Mesenchymal stem cell (in vitro differentiated cells and primary cell): ENCODE measurements at regions not wholly inside any gene's neighbourhood (a gene's known extent, or its start where the extent isn't known, plus 50 kb on each side); places are given as distances from the start of the nearest gene placed in this dataset.

Source experiments
- DNase-seq: peaks from one replicate; pipeline ENCODE4 v3.0.0-alpha.2; 2013
- H2AFZ ChIP-seq: one replicate; pipeline ENCODE4 v1.6.1; 2013; ENCODE audit warnings: low read depth, mild to moderate bottlenecking, control low read depth, inconsistent platforms, low read length, moderate library complexity
- H2AK5ac ChIP-seq: 2 replicates; pipeline ENCODE4 v1.6.1; 2013; ENCODE audit warnings: low read length, moderate library complexity, mild to moderate bottlenecking, inconsistent platforms; ENCODE audit not compliant: severe bottlenecking
- H2BK120ac ChIP-seq: one replicate; pipeline ENCODE4 v1.6.1; 2013; ENCODE audit warnings: low read depth, mild to moderate bottlenecking, inconsistent platforms, low read length, moderate library complexity
- H2BK12ac ChIP-seq, 2 experiments: one replicate each; pipeline ENCODE4 v1.6.1; 2013; ENCODE audit warnings: inconsistent platforms in 2 of 2, low read length in 2 of 2, mild to moderate bottlenecking in 2 of 2, moderate library complexity in 2 of 2, control low read depth in 1 of 2
- H2BK15ac ChIP-seq: one replicate; pipeline ENCODE4 v1.6.1; 2013; ENCODE audit warnings: mild to moderate bottlenecking, low read depth, inconsistent platforms; ENCODE audit not compliant: poor library complexity, severe bottlenecking
- H2BK5ac ChIP-seq: 2 replicates; pipeline ENCODE4 v1.6.1; 2013; ENCODE audit warnings: low read depth, mild to moderate bottlenecking, low read length, control low read depth, inconsistent platforms; ENCODE audit not compliant: poor library complexity, severe bottlenecking
- H3K14ac ChIP-seq, 2 experiments: one replicate each; pipeline ENCODE4 v1.6.1; 2013; ENCODE audit warnings: inconsistent platforms in 2 of 2, low read length in 2 of 2, control low read depth in 1 of 2, mild to moderate bottlenecking in 1 of 2, moderate library complexity in 1 of 2
- H3K18ac ChIP-seq, 2 experiments: one replicate each; pipeline ENCODE4 v1.6.1; 2013; ENCODE audit warnings: inconsistent platforms in 2 of 2, low read length in 2 of 2, control low read depth in 1 of 2, low read depth in 1 of 2, mild to moderate bottlenecking in 1 of 2
- H3K23ac ChIP-seq, 2 experiments: one replicate each; pipeline ENCODE4 v1.6.1; 2013; ENCODE audit warnings: inconsistent platforms in 2 of 2, low read length in 2 of 2, mild to moderate bottlenecking in 2 of 2, moderate library complexity in 2 of 2, control low read depth in 1 of 2
- H3K27ac ChIP-seq: 2 replicates; pipeline ENCODE4 v1.5.1; 2013; ENCODE audit warnings: mild to moderate bottlenecking, moderate library complexity, low read length, control low read depth, inconsistent platforms; ENCODE audit not compliant: poor library complexity, severe bottlenecking
- H3K27me3 ChIP-seq, 2 experiments: 2 replicates each; pipeline versions ENCODE4 v1.6.1 to v1.7.0; 2013; ENCODE audit warnings: low read length in 2 of 2, mild to moderate bottlenecking in 2 of 2, moderate library complexity in 2 of 2, control low read depth in 1 of 2, inconsistent platforms in 1 of 2; ENCODE audit not compliant: control insufficient read depth in 1 of 2, insufficient read depth in 1 of 2
- H3K36me3 ChIP-seq, 2 experiments: 2 replicates each; pipeline versions ENCODE4 v1.6.1 to v1.7.0; 2013; ENCODE audit warnings: low read length in 2 of 2, control low read depth in 1 of 2, inconsistent platforms in 1 of 2, low read depth in 1 of 2, mild to moderate bottlenecking in 1 of 2; ENCODE audit not compliant: insufficient read depth in 2 of 2, control insufficient read depth in 1 of 2
- H3K4ac ChIP-seq, 2 experiments: one replicate each; pipeline ENCODE4 v1.6.1; 2013; ENCODE audit warnings: inconsistent platforms in 2 of 2, low read length in 2 of 2, mild to moderate bottlenecking in 2 of 2, moderate library complexity in 2 of 2, control low read depth in 1 of 2, low read depth in 1 of 2
- H3K4me1 ChIP-seq: 2 replicates; pipeline ENCODE4 v1.6.1; 2013; ENCODE audit warnings: low read depth, low read length, control low read depth; ENCODE audit not compliant: control insufficient read depth, insufficient read depth
- H3K4me2 ChIP-seq: 2 replicates; pipeline ENCODE4 v1.6.1; 2013; ENCODE audit warnings: low read length, mild to moderate bottlenecking, inconsistent platforms; ENCODE audit not compliant: poor library complexity, severe bottlenecking
- H3K4me3 ChIP-seq, 2 experiments: 2 replicates each; pipeline versions ENCODE4 v1.5.1 to v1.7.0; 2013; ENCODE audit warnings: low read length in 2 of 2, mild to moderate bottlenecking in 2 of 2, control low read depth in 1 of 2, low read depth in 1 of 2; ENCODE audit not compliant: insufficient read depth in 1 of 2
- H3K79me1 ChIP-seq: replicated peaks from 2 replicates; pipeline ENCODE4 v1.6.1; 2013; ENCODE audit warnings: mild to moderate bottlenecking, control low read depth, low read length, inconsistent platforms; ENCODE audit not compliant: poor library complexity, severe bottlenecking
- H3K9ac ChIP-seq: 2 replicates; pipeline ENCODE4 v1.7.0; 2013; ENCODE audit warnings: mild to moderate bottlenecking, low read length, moderate library complexity
- H3K9me3 ChIP-seq: 2 replicates; pipeline ENCODE4 v1.7.0; 2013; ENCODE audit warnings: mild to moderate bottlenecking, low read length; ENCODE audit not compliant: control insufficient read depth
- H4K8ac ChIP-seq: one replicate; pipeline ENCODE4 v1.6.1; 2013; ENCODE audit warnings: inconsistent platforms, mild to moderate bottlenecking, low read length, moderate library complexity
- H4K91ac ChIP-seq: one replicate; pipeline ENCODE4 v1.6.1; 2013; ENCODE audit warnings: mild to moderate bottlenecking, low read length, inconsistent platforms
- WGBS: methylation state at CpG from one replicate; pipeline ENCODE4 v1.1.7; 2013; ENCODE audit warnings: mixed read lengths; 5-methylcytosine and 5-hydroxymethylcytosine counted together

DNA sequence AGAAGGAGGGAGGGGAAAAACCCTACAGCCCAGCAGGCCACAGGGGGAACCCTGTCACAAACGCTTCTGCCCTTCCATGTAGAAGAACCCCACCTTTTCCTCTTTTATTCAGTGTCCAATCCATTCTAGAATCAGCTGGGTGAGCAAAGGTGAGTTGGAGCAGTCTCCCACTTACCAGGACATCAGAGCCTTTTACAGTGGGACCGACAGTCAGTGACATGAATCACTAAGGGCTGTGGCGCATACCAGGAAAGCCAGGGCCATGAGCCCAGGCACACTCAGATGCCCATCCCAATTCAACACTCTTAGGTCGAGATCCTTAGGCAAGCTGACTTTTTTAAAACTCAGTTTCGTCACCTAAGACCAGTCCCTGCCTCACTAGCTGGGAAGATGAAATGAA is 146.1 kb downstream of the AQP9 start:
- WGBS, result 90% methylated on average over 5 of the region's 5 CpGs
- Histone ChIP-seq H3K27ac (no peak overlapping the region), H3K9ac (no peak overlapping the region), H2AK5ac (no peak overlapping the region), H2BK15ac (no peak overlapping the region), H4K8ac (no peak overlapping the region), H2BK5ac (no peak overlapping the region), H3K18ac (no peak overlapping the region), H3K4me3 (no peak overlapping the region), H3K36me3 (no peaks in the 10 kb centered on the region), H3K4ac (no peak overlapping the region), H3K4me2 (no peak overlapping the region), H3K27me3 (no peaks in the 10 kb centered on the region), H3K14ac (no peak overlapping the region), H3K79me1 (no peaks in the 10 kb centered on the region), H2BK12ac (peak overlapping the region in 1 of 2 experiments; percentile 17), H2BK120ac (no peak overlapping the region), H3K9me3 (no peaks in the 10 kb centered on the region), H2AFZ (no peak overlapping the region), H3K23ac (no peak overlapping the region), H3K4me1 (no peaks in the 10 kb centered on the region), H4K91ac (no peak overlapping the region)
- DNase-seq, result no peak

DNA sequence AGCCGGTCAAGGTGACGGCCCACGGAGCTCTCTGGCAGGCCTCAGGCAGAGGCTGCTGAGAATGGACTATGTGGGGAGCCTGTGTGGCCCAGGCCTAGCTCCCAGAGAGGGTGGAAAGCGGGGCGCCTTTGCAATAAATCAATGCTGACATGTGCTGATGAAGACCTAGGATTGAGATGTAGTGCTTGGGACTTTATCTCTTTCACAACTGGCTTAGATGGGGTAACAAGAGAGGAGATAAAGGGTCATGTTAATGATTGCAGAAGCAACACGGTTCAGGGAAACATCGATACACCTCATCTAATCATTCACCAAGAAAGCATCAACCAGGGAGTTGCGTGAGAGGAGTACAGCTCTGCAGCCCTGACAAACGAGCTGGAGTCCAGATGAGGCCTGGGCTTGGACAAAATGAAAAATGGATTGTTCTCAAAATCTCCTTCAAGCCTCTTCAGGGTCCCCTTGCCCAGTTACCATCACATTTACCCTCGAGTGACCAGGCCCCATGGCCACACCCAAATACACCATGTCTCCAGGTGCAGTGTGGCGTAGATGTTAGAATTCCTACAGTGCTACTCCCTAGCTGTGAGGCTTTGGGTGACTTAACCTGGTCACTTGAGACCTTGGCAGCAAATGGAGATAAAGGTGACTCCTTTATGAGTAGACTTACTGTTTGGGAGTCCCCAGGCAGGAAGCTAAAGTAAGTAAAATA is 146.4 kb upstream of the LIPC start:
- no peak overlapping the region for H2AK5ac ChIP-seq
- peak overlapping the region in 1 of 2 experiments; percentile 6 for H3K4ac ChIP-seq
- no peaks in the 10 kb centered on the region for H3K36me3 ChIP-seq
- H3K4me1 ChIP-seq, result no peaks in the 10 kb centered on the region
- H4K8ac ChIP-seq, result no peak overlapping the region
- no peak overlapping the region for H2BK15ac ChIP-seq
- no peaks in the 10 kb centered on the region for H3K9me3 ChIP-seq
- H4K91ac ChIP-seq, result no peak overlapping the region
- H3K23ac ChIP-seq, result no peak overlapping the region
- H2BK120ac ChIP-seq, result no peak overlapping the region
- DNase-seq, result no peak
- H3K27ac ChIP-seq, result no peak overlapping the region
- no peaks in the 10 kb centered on the region for H3K27me3 ChIP-seq
- H3K18ac ChIP-seq, result no peak overlapping the region
- H3K9ac ChIP-seq, result no peak overlapping the region
- no peak overlapping the region for H3K14ac ChIP-seq
- peak overlapping the region in 1 of 2 experiments; percentile 23 for H2BK12ac ChIP-seq
- no peaks in the 10 kb centered on the region for H3K79me1 ChIP-seq
- no peak overlapping the region for H3K4me2 ChIP-seq
- no peak overlapping the region for H2BK5ac ChIP-seq
- no peak overlapping the region for H3K4me3 ChIP-seq
- 84% methylated on average over 10 of the region's 11 CpGs for WGBS
- no peak overlapping the region for H2AFZ ChIP-seq

- H2BK120ac ChIP-seq, result no peak overlapping the region
- WGBS, result no CpG with 5 or more reads among the region's 2 CpGs
Observed at GRCh38 chr15:58285921-58286278, 145.9 kb upstream of the LIPC start.

GRCh38 chr15:58286523-58286922 is 145.3 kb upstream of the LIPC start:
- no peak overlapping the region for H2BK15ac ChIP-seq
- H3K27me3 ChIP-seq, result no peaks in the 10 kb centered on the region
- no peaks in the 10 kb centered on the region for H3K4me1 ChIP-seq
- H2BK5ac ChIP-seq, result no peak overlapping the region
- H3K4ac ChIP-seq, result no peak overlapping the region
- H4K91ac ChIP-seq, result no peak overlapping the region
- H3K23ac ChIP-seq, result no peak overlapping the region
- H2BK120ac ChIP-seq, result no peak overlapping the region
- no peak overlapping the region for H3K14ac ChIP-seq
- H3K4me2 ChIP-seq, result no peak overlapping the region
- H2AFZ ChIP-seq, result no peak overlapping the region
- H2AK5ac ChIP-seq, result no peak overlapping the region
- no peak overlapping the region for H2BK12ac ChIP-seq
- H3K4me3 ChIP-seq, result no peak overlapping the region
- no peak overlapping the region for H3K27ac ChIP-seq
- H3K9ac ChIP-seq, result no peak overlapping the region
- H3K79me1 ChIP-seq, result no peaks in the 10 kb centered on the region
- H4K8ac ChIP-seq, result no peak overlapping the region
- H3K18ac ChIP-seq, result no peak overlapping the region
- H3K9me3 ChIP-seq, result no peaks in the 10 kb centered on the region
- 83% methylated on average over 4 of the region's 4 CpGs for WGBS
- H3K36me3 ChIP-seq, result no peaks in the 10 kb centered on the region
- no peak for DNase-seq

More at GRCh38 chr15:58285921-58286278, 145.9 kb upstream of the LIPC start:
- Histone ChIP-seq H3K4me2 (no peak overlapping the region), H2BK5ac (no peak overlapping the region), H4K8ac (no peak overlapping the region), H2AFZ (no peak overlapping the region), H2AK5ac (no peak overlapping the region), H3K4ac (no peak overlapping the region), H3K9me3 (no peaks in the 10 kb centered on the region), H4K91ac (no peak overlapping the region), H2BK12ac (no peak overlapping the region), H3K27me3 (no peaks in the 10 kb centered on the region), H3K18ac (no peak overlapping the region), H3K27ac (no peak overlapping the region), H3K23ac (no peak overlapping the region), H3K36me3 (no peaks in the 10 kb centered on the region), H3K79me1 (no peaks in the 10 kb centered on the region), H3K4me3 (no peak overlapping the region), H3K14ac (no peak overlapping the region), H3K9ac (no peak overlapping the region), H2BK15ac (no peak overlapping the region), H3K4me1 (no peaks in the 10 kb centered on the region)
- DNase-seq, result no peak
